K562 (cell line): ENCODE measurements at regions not wholly inside any gene's neighbourhood (a gene's known extent, or its start where the extent isn't known, plus 50 kb on each side); places are given as distances from the start of the nearest gene placed in this dataset.

Source experiments
- ATAC-seq: fragments of 200-7000 bp; cut with Tn5 transposase; 3 replicates; pipeline ENCODE4 v1.9.1; 2020; ENCODE audit warnings: moderate library complexity
- BruUV-seq: library from RNA; stranded (reverse); fragments of 400-500 nt; replicated peaks from 2 replicates; lab custom pipeline; 2021; lab: Mats Ljungman, UMichigan
- CTCF ChIA-PET: fragments of 300-600 bp; formaldehyde crosslinking; extraction: SDS; loops from one replicate; lab custom pipeline; 2021; ENCODE audit warnings: low intra/inter-chr PET ratio; lab: Yijun Ruan, JAX
- POLR2A ChIA-PET: fragments of 300-600, 350-650 bp; sonication (Branson Sonifier 250); formaldehyde crosslinking; extraction: SDS; loops from one replicate; lab custom pipeline; 2021; ENCODE audit warnings: antibody characterized with exemption, inconsistent platforms; lab: Yijun Ruan, JAX
- DNase-seq, 4 experiments: peaks; one replicate each; pipeline versions ENCODE4 v3.0.0 to v3.0.0-alpha.2; 2011 to 2018; ENCODE audit warnings: low spot score in 3 of 4, mixed read lengths in 3 of 4; ENCODE audit errors: extremely low read depth in 1 of 4
- FAIRE-seq: peaks from 2 replicates; lab custom pipeline; 2011; peaks lifted over from hg19 to GRCh38; lab: Jason Lieb, UNC
- H2AFZ ChIP-seq: 2 replicates; pipeline ENCODE4 v1.6.0; 2011; ENCODE audit warnings: low read depth, low read length, control low read depth, inconsistent platforms
- H3K27ac ChIP-seq: fragments of 200-600 bp; 3 replicates; pipeline ENCODE4 v1.8.0; 2011; ENCODE audit warnings: low read depth, mild to moderate bottlenecking, control low read depth, inconsistent platforms, low read length, moderate library complexity, mixed read lengths; ENCODE audit errors: extremely low read depth
- H3K27me3 ChIP-seq, 2 experiments: fragments of 300-600 bp in 1 of 2; 2 replicates in 1 of 2; 3 replicates in 1 of 2; pipeline versions ENCODE4 v1.6.0 to v1.8.0; 2011; ENCODE audit warnings: inconsistent platforms in 2 of 2, low read length in 2 of 2, mild to moderate bottlenecking in 1 of 2, mixed read lengths in 1 of 2, moderate library complexity in 1 of 2; ENCODE audit not compliant: control insufficient read depth in 2 of 2, insufficient read depth in 2 of 2
- H3K36me3 ChIP-seq: fragments of 300-600 bp; 3 replicates; pipeline ENCODE4 v1.8.0; 2011; ENCODE audit warnings: mild to moderate bottlenecking, low read length, inconsistent platforms; ENCODE audit not compliant: control insufficient read depth, insufficient read depth
- H3K4me1 ChIP-seq, 2 experiments: fragments of 200-600 bp in 1 of 2; replicated peaks in 1 of 2; 2 replicates in 1 of 2; 3 replicates in 1 of 2; pipeline versions ENCODE4 v1.5.1 to v1.8.0; 2011; ENCODE audit warnings: inconsistent platforms in 2 of 2, low read length in 2 of 2, mild to moderate bottlenecking in 1 of 2, mixed read lengths in 1 of 2, moderate library complexity in 1 of 2; ENCODE audit not compliant: control insufficient read depth in 2 of 2, insufficient read depth in 2 of 2
- H3K4me2 ChIP-seq: 2 replicates; pipeline ENCODE4 v1.6.1; 2011; ENCODE audit warnings: low read length, control low read depth, inconsistent platforms, mixed read lengths; ENCODE audit not compliant: insufficient read depth
- H3K4me3 ChIP-seq: fragments of 200-600 bp; sonication (generic), shearing (Covaris generic); 2 replicates; pipeline ENCODE4 v1.5.1; 2016; ENCODE audit warnings: control low read depth, inconsistent platforms
- H3K79me2 ChIP-seq: fragments of 200-600 bp; 3 replicates; pipeline ENCODE4 v1.8.0; 2011; ENCODE audit warnings: low read length, inconsistent platforms; ENCODE audit not compliant: control insufficient read depth, insufficient read depth
- H3K9ac ChIP-seq, 2 experiments: 2 replicates each; pipeline versions ENCODE4 v1.6.0 to v1.6.1; 2011; ENCODE audit warnings: low read depth in 2 of 2, low read length in 2 of 2, control low read depth in 1 of 2, inconsistent platforms in 1 of 2, mild to moderate bottlenecking in 1 of 2, mixed read lengths in 1 of 2; ENCODE audit not compliant: insufficient read depth in 1 of 2
- H3K9me1 ChIP-seq: one replicate; pipeline ENCODE4 v1.6.0; 2011; ENCODE audit warnings: inconsistent platforms, mild to moderate bottlenecking, low read length, moderate library complexity; ENCODE audit not compliant: control insufficient read depth, insufficient read depth
- H3K9me3 ChIP-seq: replicated peaks from 2 replicates; pipeline ENCODE4 v1.5.1; 2011; ENCODE audit warnings: low read depth, low read length, inconsistent platforms; ENCODE audit not compliant: control insufficient read depth, insufficient read depth
- H4K20me1 ChIP-seq: replicated peaks from 2 replicates; pipeline ENCODE4 v1.6.1; 2011; ENCODE audit warnings: low read length, inconsistent platforms, mixed read lengths; ENCODE audit not compliant: control insufficient read depth, insufficient read depth
- AFF1 ChIP-seq, 2 experiments: fragments of 450-650 bp; IDR thresholded peaks; 2 replicates each; pipeline ENCODE4 v1.6.1; 2018; ENCODE audit warnings: mild to moderate bottlenecking in 2 of 2, low read depth in 1 of 2; ENCODE audit not compliant: partially characterized antibody in 2 of 2
- ATF7 ChIP-seq: fragments of 450-650 bp; IDR thresholded peaks from 2 replicates; pipeline ENCODE4 v1.7.1; 2014; ENCODE audit warnings: mild to moderate bottlenecking, moderate library complexity
- ZFP91 ChIP-seq: sonication (generic); formaldehyde crosslinking; IDR thresholded peaks from 2 replicates; pipeline ENCODE4 v1.8.0; 2022; ENCODE audit warnings: mild to moderate bottlenecking, missing genetic modification reagents
- ZHX1 ChIP-seq: fragments of 150-350 bp; conservative IDR thresholded peaks from 2 replicates; pipeline ENCODE4 v1.6.1; 2014; ENCODE audit warnings: low read length
- WGBS: fragments of 100-300 bp; shearing (Covaris generic); methylation state at CpG from one replicate; pipeline ENCODE4 v1.1.6; 2016; ENCODE audit warnings: low coverage, mixed read lengths; ENCODE audit not compliant: insufficient coverage; ENCODE audit errors: missing lambda C conversion rate; 5-methylcytosine and 5-hydroxymethylcytosine counted together
- in situ Hi-C: fragments of 300-500 bp; cut with MboI; formaldehyde crosslinking; loops from 4 replicates; pipeline ENCODE4 v1.15.0; 2018; ENCODE audit warnings: inconsistent platforms, mixed read lengths
- intact Hi-C: fragments of 100-400 bp; cut with micrococcal nuclease; formaldehyde crosslinking; loops from 2 replicates; pipeline ENCODE4 v1.14.2; 2022

GRCh38 chr16:5776876-5777275 lies 679.3 kb upstream of the EEF2KMT start:
- in situ Hi-C loops: no loop called here
- CTCF ChIA-PET: no interaction called here
- 0% methylated on average over 2 of the region's 2 CpGs for WGBS

More at GRCh38 chr16:5776876-5777275, 679.3 kb upstream of the EEF2KMT start:
- no peak for DNase-seq
- FAIRE-seq: no peak
- intact Hi-C loops: no loop called here
- Histone ChIP-seq H3K36me3 (no peaks in the 10 kb centered on the region), H3K4me3 (no peak overlapping the region), H3K9me3 (no peaks in the 10 kb centered on the region), H3K9me1 (no peaks in the 10 kb centered on the region), H4K20me1 (no peaks in the 10 kb centered on the region), H3K27me3 (no peaks in the 10 kb centered on the region)
- no peak for ATAC-seq
- POLR2A ChIA-PET: no interaction called here
- BruUV-seq: no TSS peak
- TF ChIP-seq AFF1 (IDR thresholded peaks at IDR 0.05; ENCODE audit: low read depth in 1 of 2, partially characterized antibody in 2 of 2) (no peak), ZFP91 (CRISPR knock-in tag) (no peak), ZHX1 (no peak), ATF7 (peak; percentile 38; the same call in 1 of the 2 replicates)
- TF ChIP-seq, all 486 proteins: peak for 1
- Histone ChIP-seq H3K79me2 (no peaks in the 10 kb centered on the region), H3K4me1 (no peaks in the 10 kb centered on the region), H2AFZ (no peak overlapping the region), H3K27ac (no peak overlapping the region), H3K9ac (no peak overlapping the region), H3K4me2 (no peak overlapping the region)
